Right lobe of liver (tissue), 4 donors: ENCODE measurements at regions not wholly inside any gene's neighbourhood (a gene's known extent, or its start where the extent isn't known, plus 50 kb on each side); places are given as distances from the start of the nearest gene placed in this dataset.

Experiments used
- CTCF ChIP-seq, 4 donors: fragments of 200-600 bp in 3 of 4; fragments of 450-650 bp in 1 of 4; IDR thresholded peaks; one replicate each; pipeline versions ENCODE4 v1.5.1 to v1.8.0; 2016 to 2022; ENCODE audit warnings: antibody characterized with exemption in 4 of 4, mild to moderate bottlenecking in 2 of 4
- POLR2A ChIP-seq: fragments of 450-650 bp; IDR thresholded peaks from one replicate; pipeline ENCODE4 v1.6.1; 2017; ENCODE audit warnings: antibody characterized with exemption, mild to moderate bottlenecking
- donor health status: DM: no; HTN: no; CAD: no.
- donor health status: DM: no; HTN: no; CAD: no.
- donor health status: DM: no; HTN: yes; CAD: no.

- TF ChIP-seq CTCF (IDR thresholded peaks at IDR 0.05) (no peak), POLR2A (no peak)
Observed at GRCh38 chr21:16978309-16978895, 534.4 kb upstream of the CXADR start.
